HFFc6 (cell line): ENCODE measurements at regions not wholly inside any gene's neighbourhood (a gene's known extent, or its start where the extent isn't known, plus 50 kb on each side); places are given as distances from the start of the nearest gene placed in this dataset.

Experiments used
- DNase-seq: peaks from one replicate; pipeline ENCODE4 v3.0.0-alpha.2; 2018
- H3K27ac Mint-ChIP-seq: 2 replicates; pipeline ENCODE4 v1.8.0; 2020; ENCODE audit warnings: mild to moderate bottlenecking, mixed read lengths
- H3K27me3 Mint-ChIP-seq: 2 replicates; pipeline ENCODE4 v1.8.0; 2021; ENCODE audit warnings: mild to moderate bottlenecking, moderate library complexity, mixed read lengths; ENCODE audit not compliant: insufficient read depth
- H3K36me3 Mint-ChIP-seq: 2 replicates; pipeline ENCODE4 v1.8.0; 2021; ENCODE audit warnings: low read depth, mixed read lengths
- H3K4me1 Mint-ChIP-seq: 2 replicates; pipeline ENCODE4 v1.8.0; 2020; ENCODE audit warnings: low read depth, mixed read lengths
- H3K4me3 Mint-ChIP-seq: 2 replicates; pipeline ENCODE4 v1.8.0; 2020; ENCODE audit warnings: mild to moderate bottlenecking, moderate library complexity, mixed read lengths
- H3K9me3 Mint-ChIP-seq: 2 replicates; pipeline ENCODE4 v1.8.0; 2020; ENCODE audit warnings: mild to moderate bottlenecking, mixed read lengths
- TF ChIP-seq, protein P1 (sequence below): fragments of 200-600 bp; sonication (generic); IDR thresholded peaks from 2 replicates; pipeline ENCODE4 v1.5.0; 2021; ENCODE audit warnings: antibody characterized with exemption, mild to moderate bottlenecking

DNA sequence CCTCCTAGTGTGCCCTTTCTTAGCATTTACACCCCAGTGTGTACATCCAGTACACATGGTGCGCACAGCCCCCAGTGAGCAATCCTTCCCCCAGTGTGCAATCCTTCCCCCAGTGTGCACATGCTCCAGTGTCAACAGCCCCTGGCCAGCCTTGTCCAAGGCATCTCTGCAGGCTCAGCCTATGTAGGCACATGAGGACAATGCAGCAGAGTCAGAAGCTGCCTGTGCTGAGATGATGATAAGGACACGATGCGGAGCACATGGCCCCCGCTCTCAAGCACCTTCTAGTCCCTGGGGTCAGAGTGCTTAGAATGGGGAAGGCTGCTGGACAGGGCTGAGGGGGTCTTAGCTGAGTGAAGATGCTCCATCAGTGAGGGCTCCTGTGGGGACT, 69.8 kb downstream of the GADD45G start:
- Mint-ChIP-seq H3K4me3 (no peak overlapping the region), H3K4me1 (no peaks in the 10 kb centered on the region), H3K9me3 (peaks cover 10% of the 10 kb centered on the region), H3K27ac (no peak overlapping the region), H3K36me3 (no peaks in the 10 kb centered on the region; the same call in 1 of the 2 replicates), H3K27me3 (no peaks in the 10 kb centered on the region; the same call in 1 of the 2 replicates)
- TF ChIP-seq, protein P1, sequence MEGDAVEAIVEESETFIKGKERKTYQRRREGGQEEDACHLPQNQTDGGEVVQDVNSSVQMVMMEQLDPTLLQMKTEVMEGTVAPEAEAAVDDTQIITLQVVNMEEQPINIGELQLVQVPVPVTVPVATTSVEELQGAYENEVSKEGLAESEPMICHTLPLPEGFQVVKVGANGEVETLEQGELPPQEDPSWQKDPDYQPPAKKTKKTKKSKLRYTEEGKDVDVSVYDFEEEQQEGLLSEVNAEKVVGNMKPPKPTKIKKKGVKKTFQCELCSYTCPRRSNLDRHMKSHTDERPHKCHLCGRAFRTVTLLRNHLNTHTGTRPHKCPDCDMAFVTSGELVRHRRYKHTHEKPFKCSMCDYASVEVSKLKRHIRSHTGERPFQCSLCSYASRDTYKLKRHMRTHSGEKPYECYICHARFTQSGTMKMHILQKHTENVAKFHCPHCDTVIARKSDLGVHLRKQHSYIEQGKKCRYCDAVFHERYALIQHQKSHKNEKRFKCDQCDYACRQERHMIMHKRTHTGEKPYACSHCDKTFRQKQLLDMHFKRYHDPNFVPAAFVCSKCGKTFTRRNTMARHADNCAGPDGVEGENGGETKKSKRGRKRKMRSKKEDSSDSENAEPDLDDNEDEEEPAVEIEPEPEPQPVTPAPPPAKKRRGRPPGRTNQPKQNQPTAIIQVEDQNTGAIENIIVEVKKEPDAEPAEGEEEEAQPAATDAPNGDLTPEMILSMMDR = no peak
- no peak for DNase-seq

DNA sequence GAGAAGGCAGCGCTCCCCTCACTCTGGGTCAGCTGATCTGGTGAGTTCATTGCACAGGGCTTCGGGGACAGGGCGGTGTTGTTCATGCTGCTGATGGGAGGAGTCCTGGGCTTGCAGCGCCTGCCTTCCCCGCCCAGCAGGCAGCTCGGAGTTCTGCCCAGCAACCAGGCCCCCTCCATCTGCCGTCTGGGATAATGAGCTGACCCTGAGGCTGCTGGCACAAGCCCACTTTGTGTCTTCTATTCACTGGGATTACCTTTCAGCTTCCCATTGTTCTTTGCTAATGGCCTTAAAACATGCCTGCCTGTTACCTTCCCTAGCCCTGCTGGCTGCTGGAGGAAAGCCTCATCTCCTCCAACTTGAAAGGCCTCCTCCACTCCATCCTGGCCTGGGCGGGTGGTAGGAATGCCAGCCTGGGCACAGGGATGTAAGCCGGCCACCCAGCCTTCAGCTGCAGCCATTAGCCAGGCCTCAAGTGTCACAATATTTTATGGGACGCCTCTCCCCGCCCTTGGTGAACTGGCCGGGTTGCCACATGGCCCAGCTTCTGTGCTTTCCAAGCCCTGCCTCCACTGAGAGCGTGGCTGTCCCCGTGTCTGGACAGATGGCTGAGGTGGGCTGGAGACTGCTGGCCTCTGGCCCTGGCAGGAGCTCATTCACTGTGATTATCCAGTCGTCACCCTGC, 70.4 kb downstream of the GADD45G start:
- TF ChIP-seq, protein P1 = no peak
- H3K4me3 Mint-ChIP-seq = no peak overlapping the region
- no peak overlapping the region for H3K27ac Mint-ChIP-seq
- H3K36me3 Mint-ChIP-seq = no peaks in the 10 kb centered on the region; the same call in 1 of the 2 replicates
- H3K27me3 Mint-ChIP-seq = no peaks in the 10 kb centered on the region; the same call in 1 of the 2 replicates
- no peak for DNase-seq
- no peaks in the 10 kb centered on the region for H3K4me1 Mint-ChIP-seq
- H3K9me3 Mint-ChIP-seq = peaks cover 10% of the 10 kb centered on the region

DNA sequence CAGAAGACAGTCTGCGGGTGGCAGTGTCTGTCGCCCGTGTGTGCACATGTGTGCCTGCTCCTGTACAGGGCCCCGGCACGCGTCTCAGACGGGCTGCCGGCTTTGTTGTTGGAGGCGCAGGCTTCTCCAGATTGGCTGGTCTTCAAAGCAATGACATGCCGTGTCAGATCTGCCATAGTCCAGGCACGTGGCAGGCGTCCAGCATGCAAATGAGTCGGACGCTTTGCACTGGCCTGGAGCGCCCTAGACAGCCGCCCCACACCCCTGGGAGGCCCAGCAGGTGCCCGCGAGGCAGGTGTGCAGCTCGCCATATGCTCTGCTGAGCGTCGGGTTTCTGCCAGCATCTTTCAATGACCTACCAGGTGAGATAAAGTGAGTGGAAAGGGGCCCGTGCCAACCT, 71.5 kb downstream of the GADD45G start:
- Mint-ChIP-seq H3K9me3 (peaks cover 11% of the 10 kb centered on the region), H3K4me3 (no peak overlapping the region), H3K36me3 (no peaks in the 10 kb centered on the region; the same call in 1 of the 2 replicates), H3K27ac (no peak overlapping the region), H3K4me1 (no peaks in the 10 kb centered on the region), H3K27me3 (no peaks in the 10 kb centered on the region; the same call in 1 of the 2 replicates)
- TF ChIP-seq, protein P1 = no peak
- DNase-seq = no peak

DNA sequence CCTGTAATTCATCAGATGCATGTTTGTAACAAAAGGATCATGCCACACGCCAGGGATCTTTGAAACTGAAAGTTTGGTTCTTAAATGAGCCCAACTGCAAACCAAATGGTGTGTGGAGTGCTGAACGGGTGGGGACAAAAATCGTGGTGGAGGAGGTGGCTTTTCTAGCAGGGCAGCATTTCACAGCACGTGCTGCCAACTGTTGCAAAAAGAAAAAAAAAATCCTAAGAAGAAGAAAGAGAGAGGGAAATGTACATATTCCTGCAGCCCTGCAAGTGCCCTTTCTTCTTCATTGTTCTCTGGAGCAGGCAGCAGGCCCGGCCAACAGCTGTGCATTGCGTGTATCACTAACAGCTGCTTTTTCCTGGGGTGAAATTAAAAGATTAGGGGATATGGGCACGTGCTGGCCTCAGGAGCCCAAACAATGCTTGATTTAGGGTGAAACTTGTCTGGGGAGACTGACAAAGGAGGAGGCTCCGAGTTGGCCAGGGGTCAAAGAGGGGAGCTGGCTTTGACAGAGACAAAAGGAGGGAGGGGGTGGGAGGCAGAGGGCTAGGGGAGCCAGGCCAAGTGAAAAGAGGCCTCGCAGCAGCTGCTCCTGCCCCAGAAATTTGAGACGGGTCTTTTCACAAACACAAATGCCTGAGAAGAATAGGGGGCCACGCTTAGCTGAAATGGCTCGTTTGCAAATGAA, 73.0 kb downstream of the GADD45G start:
- H3K27ac Mint-ChIP-seq = no peak overlapping the region
- H3K9me3 Mint-ChIP-seq = peaks cover 11% of the 10 kb centered on the region
- H3K36me3 Mint-ChIP-seq = no peaks in the 10 kb centered on the region; the same call in 1 of the 2 replicates
- no peaks in the 10 kb centered on the region for H3K4me1 Mint-ChIP-seq
- H3K4me3 Mint-ChIP-seq = no peak overlapping the region
- no peaks in the 10 kb centered on the region; the same call in 1 of the 2 replicates for H3K27me3 Mint-ChIP-seq
- DNase-seq = no peak
- TF ChIP-seq, protein P1 = no peak

DNA sequence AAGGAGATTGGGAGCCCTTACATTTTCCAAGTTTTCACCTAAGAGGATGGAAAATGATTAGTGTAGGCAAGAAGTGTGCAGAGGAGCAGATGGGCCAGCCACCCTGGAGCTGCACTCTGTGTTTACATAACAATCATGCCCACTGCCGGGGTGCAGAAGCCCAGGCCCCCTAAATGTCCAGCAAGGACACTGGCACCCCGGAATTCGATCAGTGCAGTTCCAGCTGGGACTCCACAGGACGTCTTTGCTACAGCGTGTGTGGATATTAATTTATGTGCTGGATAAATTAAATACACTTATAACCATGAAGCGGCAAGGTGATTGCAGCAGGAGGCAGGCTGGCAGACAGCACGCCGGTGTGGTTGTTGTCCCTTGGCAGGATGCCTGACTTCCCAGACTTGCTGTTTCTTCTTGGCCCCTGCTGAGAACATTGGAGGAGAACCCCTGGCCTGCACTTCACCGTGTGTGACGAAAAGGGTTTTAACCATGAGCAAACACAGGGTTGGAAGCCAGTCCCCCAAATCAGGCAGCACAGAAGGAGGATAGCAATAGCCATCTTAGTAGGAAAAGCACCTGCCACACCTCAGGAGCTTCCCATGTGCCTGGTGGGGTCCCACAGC, 73.7 kb downstream of the GADD45G start:
- Mint-ChIP-seq H3K4me3 (no peak overlapping the region), H3K4me1 (no peaks in the 10 kb centered on the region)

More for the DNA sequence above, 73.7 kb downstream of the GADD45G start:
- Mint-ChIP-seq H3K36me3 (no peaks in the 10 kb centered on the region; the same call in 1 of the 2 replicates), H3K27me3 (no peaks in the 10 kb centered on the region; the same call in 1 of the 2 replicates), H3K27ac (no peak overlapping the region), H3K9me3 (peaks cover 11% of the 10 kb centered on the region)
- TF ChIP-seq, protein P1 = no peak
- DNase-seq = no peak
